Endothelial cell of umbilical vein (primary cell): ENCODE measurements at regions not wholly inside any gene's neighbourhood (a gene's known extent, or its start where the extent isn't known, plus 50 kb on each side); places are given as distances from the start of the nearest gene placed in this dataset.

ENCODE experiments used
- BruUV-seq: library from RNA; stranded (reverse); fragments of 400-500 nt; replicated peaks from 2 replicates; lab custom pipeline; 2021; lab: Mats Ljungman, UMichigan
- CTCF ChIA-PET: fragments of 300-600, 350-600 bp; sonication (Branson Sonifier 250); formaldehyde crosslinking; loops from one replicate; lab custom pipeline; 2021; ENCODE audit warnings: antibody characterized with exemption, inconsistent platforms; lab: Charles Lee
- POLR2A ChIA-PET: fragments of 300-600, 350-600 bp; sonication (Branson Sonifier 250); formaldehyde crosslinking; loops from one replicate; lab custom pipeline; 2021; ENCODE audit warnings: antibody characterized with exemption, inconsistent platforms; lab: Charles Lee
- DNase-seq: peaks from one replicate; pipeline ENCODE4 v3.0.0-alpha.2; 2011; ENCODE audit warnings: low read depth, low spot score
- FAIRE-seq: peaks from 2 replicates; lab custom pipeline; 2011; peaks lifted over from hg19 to GRCh38; lab: Jason Lieb, UNC
- H2AFZ ChIP-seq: 2 replicates; pipeline ENCODE4 v1.6.0; 2012; ENCODE audit warnings: low read depth, low read length, control low read depth, inconsistent platforms
- H3K27ac ChIP-seq: 2 replicates; pipeline ENCODE4 v1.5.1; 2011; ENCODE audit warnings: low read depth, mild to moderate bottlenecking, control low read depth, low read length, moderate library complexity; ENCODE audit not compliant: insufficient read depth
- H3K27me3 ChIP-seq, 2 experiments: 2 replicates each; pipeline versions ENCODE4 v1.6.0 to v1.6.1; 2011; ENCODE audit warnings: low read length in 2 of 2, mixed read lengths in 1 of 2; ENCODE audit not compliant: control insufficient read depth in 2 of 2, insufficient read depth in 2 of 2
- H3K36me3 ChIP-seq, 2 experiments: 2 replicates in 1 of 2; 3 replicates in 1 of 2; pipeline ENCODE4 v1.5.1; 2011; ENCODE audit warnings: low read length in 2 of 2, mild to moderate bottlenecking in 1 of 2, moderate library complexity in 1 of 2; ENCODE audit not compliant: control insufficient read depth in 2 of 2, insufficient read depth in 2 of 2; ENCODE audit errors: extremely low read depth in 1 of 2
- H3K4me1 ChIP-seq: 3 replicates; pipeline ENCODE4 v1.5.1; 2011; ENCODE audit warnings: mild to moderate bottlenecking, low read length; ENCODE audit not compliant: control insufficient read depth, insufficient read depth; ENCODE audit errors: extremely low read depth
- H3K4me2 ChIP-seq: 2 replicates; pipeline ENCODE4 v1.6.1; 2011; ENCODE audit warnings: low read length, control low read depth, mixed read lengths; ENCODE audit not compliant: insufficient read depth
- H3K4me3 ChIP-seq, 3 experiments: fragments of 200-600 bp in 1 of 3; sonication (generic), shearing (Covaris generic) in 1 of 3; replicated peaks in 1 of 3; 2 replicates each; pipeline ENCODE4 v1.5.1; 2011 to 2016; ENCODE audit warnings: control low read depth in 3 of 3, low read length in 3 of 3, mild to moderate bottlenecking in 2 of 3, inconsistent platforms in 1 of 3, low read depth in 1 of 3, moderate library complexity in 1 of 3; ENCODE audit not compliant: insufficient read depth in 1 of 3
- H3K79me2 ChIP-seq: 2 replicates; pipeline ENCODE4 v1.6.0; 2012; ENCODE audit warnings: low read length, inconsistent platforms; ENCODE audit not compliant: control insufficient read depth, insufficient read depth
- H3K9ac ChIP-seq: replicated peaks from 2 replicates; pipeline ENCODE3; 2011; ENCODE audit warnings: low read length, control low read depth; ENCODE audit not compliant: insufficient read depth; ENCODE audit errors: extremely low read depth
- H3K9me1 ChIP-seq: replicated peaks from 3 replicates; pipeline ENCODE4 v1.6.0; 2011; ENCODE audit warnings: mild to moderate bottlenecking, low read length; ENCODE audit not compliant: control insufficient read depth, insufficient read depth; ENCODE audit errors: extremely low read depth
- H3K9me3 ChIP-seq: replicated peaks from 2 replicates; pipeline ENCODE4 v1.5.1; 2012; ENCODE audit warnings: low read length, inconsistent platforms; ENCODE audit not compliant: control insufficient read depth, insufficient read depth
- H4K20me1 ChIP-seq: replicated peaks from 2 replicates; pipeline ENCODE3; 2011; ENCODE audit warnings: mild to moderate bottlenecking, low read length; ENCODE audit not compliant: control insufficient read depth, insufficient read depth; ENCODE audit errors: extremely low read depth
- EZH2 ChIP-seq: IDR thresholded peaks from 2 replicates; pipeline ENCODE4 v1.6.1; 2012; ENCODE audit warnings: borderline replicate concordance, low read depth, mild to moderate bottlenecking, moderate library complexity, low read length, inconsistent platforms; ENCODE audit not compliant: severe bottlenecking
- FOS ChIP-seq: IDR thresholded peaks from 2 replicates; pipeline ENCODE4 v1.6.1; 2011; ENCODE audit warnings: mild to moderate bottlenecking, low read length, moderate library complexity, borderline replicate concordance; ENCODE audit not compliant: insufficient read depth
- GATA2 ChIP-seq: IDR thresholded peaks from 2 replicates; pipeline ENCODE4 v1.7.0; 2011; ENCODE audit warnings: low read depth, mild to moderate bottlenecking, moderate library complexity, mixed read lengths, low read length; ENCODE audit not compliant: insufficient read length, insufficient read depth
- MYC ChIP-seq: IDR thresholded peaks from one replicate; pipeline ENCODE4 v1.6.1; 2011; ENCODE audit warnings: mild to moderate bottlenecking, low read depth, low read length
- dilution Hi-C: fragments of 300-500 bp; cut with MboI; formaldehyde crosslinking; loops from one replicate; pipeline ENCODE4 v1.15.0; 2019; ENCODE audit warnings: low sequenced_read_pairs; ENCODE audit not compliant: extremely low pct_ligation_motif_present
- intact Hi-C: fragments of 100-400 bp; cut with micrococcal nuclease; formaldehyde crosslinking; loops from one replicate; pipeline ENCODE4 v1.10.0; 2022
- TF ChIP-seq, protein P1 (sequence below): IDR thresholded peaks from 2 replicates; pipeline ENCODE4 v1.6.1; 2011; ENCODE audit not compliant: insufficient read depth, insufficient read length
- TF ChIP-seq, protein P2 (sequence below), 2 donors: IDR thresholded peaks; 1 replicate in 1 of 2; 2 replicates in 1 of 2; pipeline ENCODE4 v1.5.1; 2011; ENCODE audit warnings: low read length in 2 of 2, mild to moderate bottlenecking in 2 of 2, moderate library complexity in 2 of 2, control low read depth in 1 of 2, inconsistent platforms in 1 of 2, low read depth in 1 of 2; ENCODE audit not compliant: insufficient read depth in 1 of 2; ENCODE audit errors: extremely low read depth in 1 of 2

DNA sequence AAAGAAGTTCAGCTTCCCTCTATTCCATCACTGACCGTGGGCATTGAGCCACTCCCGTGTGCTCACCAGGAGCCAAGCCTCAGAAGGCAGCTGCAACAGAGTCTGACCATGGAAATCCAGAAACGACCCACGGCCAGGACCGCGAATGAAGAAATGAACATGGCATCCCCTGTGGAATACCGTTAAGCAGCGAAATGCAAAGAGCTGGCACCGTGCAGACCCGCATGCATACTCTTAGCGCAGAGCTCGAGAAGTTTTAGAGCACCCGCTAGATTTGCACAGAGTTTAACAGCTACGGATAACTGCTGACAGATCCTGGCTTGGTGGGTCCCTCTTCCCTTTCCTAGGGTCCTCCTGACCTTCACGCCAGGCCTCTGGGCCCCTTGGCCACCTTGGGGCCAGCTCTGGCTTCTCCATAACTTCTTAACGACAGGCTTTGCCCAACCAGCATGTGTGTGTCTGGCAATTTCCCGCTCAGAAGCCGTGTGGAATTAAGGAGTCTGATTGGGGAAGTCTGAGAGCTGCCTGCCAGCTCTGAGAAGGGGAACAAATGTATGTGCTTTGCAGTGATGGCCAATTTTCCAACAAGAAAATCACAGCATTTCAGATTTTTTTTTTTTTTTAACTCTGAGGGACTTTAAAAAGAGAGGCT, 75.3 kb upstream of the COL5A1 start:
- no peaks in the 10 kb centered on the region for H4K20me1 ChIP-seq
- FAIRE-seq (no peak), DNase-seq (no peak)
- no peak overlapping the region for H3K4me3 ChIP-seq
- H3K27ac ChIP-seq = no peak overlapping the region
- no peak overlapping the region for H2AFZ ChIP-seq
- POLR2A ChIA-PET = no interaction called here
- CTCF ChIA-PET = interaction anchor here (0.8 to 1.2 kb wide), 2 partner anchors 24 to 29 kb away, joined by 3 read pairs; no protein-coding TSS in a partner anchor
- H3K9me1 ChIP-seq = no peaks in the 10 kb centered on the region
- TF ChIP-seq EZH2 = no peak
- intact Hi-C loops (no loop called here), dilution Hi-C loops (no loop called here)
- no peak overlapping the region for H3K4me2 ChIP-seq
- no peaks in the 10 kb centered on the region for H3K79me2 ChIP-seq
- no peaks in the 10 kb centered on the region for H3K9me3 ChIP-seq
- BruUV-seq = no TSS peak
- no peaks in the 10 kb centered on the region for H3K36me3 ChIP-seq
- no peak overlapping the region for H3K9ac ChIP-seq
- H3K4me1 ChIP-seq = no peaks in the 10 kb centered on the region
- peaks cover 0 to 3% of the 10 kb centered on the region in 2 experiments for H3K27me3 ChIP-seq

DNA sequence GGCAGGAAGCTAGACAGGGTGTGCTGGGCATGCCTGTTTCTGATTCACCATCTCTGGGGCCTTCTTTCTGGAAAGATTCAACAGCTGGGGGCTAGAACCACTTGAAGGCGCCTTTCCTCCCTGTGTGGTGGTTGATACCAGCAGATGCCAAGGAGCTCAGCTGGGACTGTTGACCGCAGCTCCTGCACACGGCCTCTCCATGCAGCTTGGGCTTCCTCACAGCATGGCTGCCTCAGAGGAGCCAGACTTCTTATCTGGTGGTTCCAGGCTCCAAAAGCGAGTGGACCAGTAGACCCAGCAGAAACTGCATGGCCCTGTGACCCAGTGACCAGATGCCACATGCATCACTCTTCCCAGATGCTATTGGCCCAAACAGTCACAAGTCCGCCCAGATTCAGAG, 74.7 kb upstream of the COL5A1 start:
- intact Hi-C loops (no loop called here), dilution Hi-C loops (no loop called here)
- FAIRE-seq (no peak), DNase-seq (no peak)
- Histone ChIP-seq H3K4me1 (no peaks in the 10 kb centered on the region), H3K9me1 (no peaks in the 10 kb centered on the region), H3K27ac (no peak overlapping the region), H3K9ac (no peak overlapping the region), H3K36me3 (no peaks in the 10 kb centered on the region), H3K9me3 (no peaks in the 10 kb centered on the region), H4K20me1 (no peaks in the 10 kb centered on the region), H2AFZ (no peak overlapping the region), H3K4me2 (no peak overlapping the region), H3K79me2 (no peaks in the 10 kb centered on the region), H3K4me3 (no peak overlapping the region), H3K27me3 (peaks cover 0 to 3% of the 10 kb centered on the region in 2 experiments)
- TF ChIP-seq, protein P1, sequence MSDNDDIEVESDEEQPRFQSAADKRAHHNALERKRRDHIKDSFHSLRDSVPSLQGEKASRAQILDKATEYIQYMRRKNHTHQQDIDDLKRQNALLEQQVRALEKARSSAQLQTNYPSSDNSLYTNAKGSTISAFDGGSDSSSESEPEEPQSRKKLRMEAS = no peak
- TF ChIP-seq FOS = no peak
- TF ChIP-seq, protein P2, sequence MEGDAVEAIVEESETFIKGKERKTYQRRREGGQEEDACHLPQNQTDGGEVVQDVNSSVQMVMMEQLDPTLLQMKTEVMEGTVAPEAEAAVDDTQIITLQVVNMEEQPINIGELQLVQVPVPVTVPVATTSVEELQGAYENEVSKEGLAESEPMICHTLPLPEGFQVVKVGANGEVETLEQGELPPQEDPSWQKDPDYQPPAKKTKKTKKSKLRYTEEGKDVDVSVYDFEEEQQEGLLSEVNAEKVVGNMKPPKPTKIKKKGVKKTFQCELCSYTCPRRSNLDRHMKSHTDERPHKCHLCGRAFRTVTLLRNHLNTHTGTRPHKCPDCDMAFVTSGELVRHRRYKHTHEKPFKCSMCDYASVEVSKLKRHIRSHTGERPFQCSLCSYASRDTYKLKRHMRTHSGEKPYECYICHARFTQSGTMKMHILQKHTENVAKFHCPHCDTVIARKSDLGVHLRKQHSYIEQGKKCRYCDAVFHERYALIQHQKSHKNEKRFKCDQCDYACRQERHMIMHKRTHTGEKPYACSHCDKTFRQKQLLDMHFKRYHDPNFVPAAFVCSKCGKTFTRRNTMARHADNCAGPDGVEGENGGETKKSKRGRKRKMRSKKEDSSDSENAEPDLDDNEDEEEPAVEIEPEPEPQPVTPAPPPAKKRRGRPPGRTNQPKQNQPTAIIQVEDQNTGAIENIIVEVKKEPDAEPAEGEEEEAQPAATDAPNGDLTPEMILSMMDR (IDR thresholded peaks at IDR 0.05; ENCODE audit: extremely low read depth in 1 of 2, insufficient read depth in 1 of 2, low read depth in 1 of 2, low read length in 2 of 2) = no peak
- no peak for TF ChIP-seq GATA2
- TF ChIP-seq EZH2 = no peak
- no peak for TF ChIP-seq MYC
- POLR2A ChIA-PET = no interaction called here
- CTCF ChIA-PET = interaction anchor here (1.2 kb wide), 1 partner anchor 29 kb away, joined by 3 read pairs; no protein-coding TSS in a partner anchor
- no TSS peak for BruUV-seq
